ENCODE measurements at regions not wholly inside any gene's neighbourhood (a gene's known extent, or its start where the extent isn't known, plus 50 kb on each side); places are given as distances from the start of the nearest gene placed in this dataset.

- ATAC-seq (ENCODE audit: low read depth) (no peak), DNase-seq (ENCODE audit: low spot score) (no peak)
- Histone ChIP-seq H3K4me3 (ENCODE audit: severe bottlenecking) (no peak overlapping the region), H3K4me1 (ENCODE audit: insufficient read depth, poor library complexity, severe bottlenecking) (no peaks in the 10 kb centered on the region), H3K27me3 (ENCODE audit: insufficient read depth, poor library complexity, severe bottlenecking) (no peaks in the 10 kb centered on the region), H3K9me3 (ENCODE audit: severe bottlenecking) (no peaks in the 10 kb centered on the region), H3K27ac (ENCODE audit: poor library complexity, severe bottlenecking) (no peak overlapping the region), H3K36me3 (ENCODE audit: low read depth) (no peaks in the 10 kb centered on the region)
- no peak for TF ChIP-seq CTCF (IDR thresholded peaks at IDR 0.05; ENCODE audit: poor library complexity, severe bottlenecking)
Observed at GRCh38 chr1:189880135-189880534, 597.5 kb downstream of the BRINP3 start.

DNA sequence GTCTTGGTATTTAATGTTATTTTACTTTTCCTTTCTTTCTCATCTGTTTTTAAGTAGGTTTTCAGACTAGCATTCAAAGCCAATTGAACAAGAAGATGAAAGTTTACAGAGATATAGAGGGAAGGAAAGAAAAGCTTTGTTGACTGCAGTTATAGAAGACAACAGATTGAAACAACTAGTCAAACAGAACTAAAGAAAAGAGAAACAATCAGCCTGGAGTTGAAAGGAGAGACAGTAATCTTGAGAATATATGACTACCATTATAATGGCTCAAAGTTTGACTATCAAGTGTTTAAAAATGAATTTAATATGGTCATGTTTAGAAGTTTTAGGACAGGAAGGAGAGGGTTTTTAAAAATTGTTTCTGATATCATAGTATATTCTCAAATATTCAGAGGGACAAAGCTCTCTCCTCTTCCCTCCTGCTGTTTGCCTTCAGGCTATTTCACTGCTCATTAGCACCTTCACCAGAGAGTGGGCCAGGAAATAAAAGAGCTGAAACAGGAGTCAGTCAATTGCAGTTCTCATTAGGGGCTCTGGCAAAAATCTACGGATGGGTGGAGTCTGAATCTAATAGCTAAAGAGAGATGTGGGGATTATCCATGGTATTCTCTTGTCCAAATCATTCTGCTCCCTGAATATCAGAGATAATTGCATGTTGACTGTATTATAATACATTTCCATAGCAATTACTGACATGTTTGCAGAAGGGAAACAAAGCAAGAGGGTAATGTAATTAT is 577.8 kb downstream of the BRINP3 start:
- H3K4me3 ChIP-seq (ENCODE audit: severe bottlenecking) = no peak overlapping the region
- no peaks in the 10 kb centered on the region for H3K9me3 ChIP-seq (ENCODE audit: severe bottlenecking)
- no peak overlapping the region for H3K27ac ChIP-seq (ENCODE audit: poor library complexity, severe bottlenecking)
- ATAC-seq (ENCODE audit: low read depth) = no peak
- H3K36me3 ChIP-seq (ENCODE audit: low read depth) = no peaks in the 10 kb centered on the region
- no peaks in the 10 kb centered on the region for H3K4me1 ChIP-seq (ENCODE audit: insufficient read depth, poor library complexity, severe bottlenecking)
- DNase-seq (ENCODE audit: low spot score) = no peak
- no peak for TF ChIP-seq CTCF (IDR thresholded peaks at IDR 0.05; ENCODE audit: poor library complexity, severe bottlenecking)
- no peaks in the 10 kb centered on the region for H3K27me3 ChIP-seq (ENCODE audit: insufficient read depth, poor library complexity, severe bottlenecking)

GRCh38 chr1:189904509-189904908 is 573.2 kb downstream of the BRINP3 start:
- no peak overlapping the region for H3K4me3 ChIP-seq (ENCODE audit: severe bottlenecking)
- H3K9me3 ChIP-seq (ENCODE audit: severe bottlenecking) = no peaks in the 10 kb centered on the region
- TF ChIP-seq CTCF (IDR thresholded peaks at IDR 0.05; ENCODE audit: poor library complexity, severe bottlenecking) = no peak
- no peaks in the 10 kb centered on the region for H3K27me3 ChIP-seq (ENCODE audit: insufficient read depth, poor library complexity, severe bottlenecking)
- H3K36me3 ChIP-seq (ENCODE audit: low read depth) = no peaks in the 10 kb centered on the region
- DNase-seq (ENCODE audit: low spot score) (no peak), ATAC-seq (ENCODE audit: low read depth) (no peak)
- H3K27ac ChIP-seq (ENCODE audit: poor library complexity, severe bottlenecking) = no peak overlapping the region
- no peaks in the 10 kb centered on the region for H3K4me1 ChIP-seq (ENCODE audit: insufficient read depth, poor library complexity, severe bottlenecking)

GRCh38 chr1:189908113-189908512 is 569.6 kb downstream of the BRINP3 start:
- H3K27ac ChIP-seq (ENCODE audit: poor library complexity, severe bottlenecking) = no peak overlapping the region
- ATAC-seq (ENCODE audit: low read depth) (no peak), DNase-seq (ENCODE audit: low spot score) (no peak)
- H3K4me1 ChIP-seq (ENCODE audit: insufficient read depth, poor library complexity, severe bottlenecking) = no peaks in the 10 kb centered on the region
- no peaks in the 10 kb centered on the region for H3K27me3 ChIP-seq (ENCODE audit: insufficient read depth, poor library complexity, severe bottlenecking)
- H3K9me3 ChIP-seq (ENCODE audit: severe bottlenecking) = peaks cover 2% of the 10 kb centered on the region
- no peak overlapping the region for H3K4me3 ChIP-seq (ENCODE audit: severe bottlenecking)
- no peak for TF ChIP-seq CTCF (IDR thresholded peaks at IDR 0.05; ENCODE audit: poor library complexity, severe bottlenecking)
- no peaks in the 10 kb centered on the region for H3K36me3 ChIP-seq (ENCODE audit: low read depth)

DNA sequence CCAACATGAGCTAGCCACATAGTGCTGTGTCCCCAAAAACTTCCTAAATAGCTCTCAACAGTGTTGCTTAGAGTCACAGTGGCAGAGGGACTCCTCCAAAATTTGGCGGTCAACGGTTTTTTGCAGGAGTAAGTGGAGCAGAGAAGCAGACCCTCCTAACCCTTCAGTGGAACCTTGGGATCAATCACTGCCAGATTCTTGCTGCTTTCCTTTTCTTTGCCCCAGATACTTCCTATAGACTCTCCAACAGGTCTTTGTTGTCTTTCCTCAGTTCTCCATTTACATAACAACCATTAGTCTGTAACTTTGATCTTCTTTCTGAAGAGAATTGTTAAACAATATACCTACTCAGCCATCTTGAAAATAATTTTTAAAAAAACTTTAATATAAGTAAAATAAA is 556.1 kb downstream of the BRINP3 start:
- no peaks in the 10 kb centered on the region for H3K9me3 ChIP-seq (ENCODE audit: severe bottlenecking)
- no peaks in the 10 kb centered on the region for H3K27me3 ChIP-seq (ENCODE audit: insufficient read depth, poor library complexity, severe bottlenecking)
- no peak for TF ChIP-seq CTCF (IDR thresholded peaks at IDR 0.05; ENCODE audit: poor library complexity, severe bottlenecking)
- H3K4me1 ChIP-seq (ENCODE audit: insufficient read depth, poor library complexity, severe bottlenecking) = no peaks in the 10 kb centered on the region
- ATAC-seq (ENCODE audit: low read depth) = no peak
- H3K36me3 ChIP-seq (ENCODE audit: low read depth) = no peaks in the 10 kb centered on the region
- H3K27ac ChIP-seq (ENCODE audit: poor library complexity, severe bottlenecking) = no peak overlapping the region
- H3K4me3 ChIP-seq (ENCODE audit: severe bottlenecking) = no peak overlapping the region
- DNase-seq (ENCODE audit: low spot score) = no peak
